ENCODE measurements at regions not wholly inside any gene's neighbourhood (a gene's known extent, or its start where the extent isn't known, plus 50 kb on each side); places are given as distances from the start of the nearest gene placed in this dataset.
A peak's percentile ranks its signal among the peaks of the same experiment; 100 is the strongest.

DNA sequence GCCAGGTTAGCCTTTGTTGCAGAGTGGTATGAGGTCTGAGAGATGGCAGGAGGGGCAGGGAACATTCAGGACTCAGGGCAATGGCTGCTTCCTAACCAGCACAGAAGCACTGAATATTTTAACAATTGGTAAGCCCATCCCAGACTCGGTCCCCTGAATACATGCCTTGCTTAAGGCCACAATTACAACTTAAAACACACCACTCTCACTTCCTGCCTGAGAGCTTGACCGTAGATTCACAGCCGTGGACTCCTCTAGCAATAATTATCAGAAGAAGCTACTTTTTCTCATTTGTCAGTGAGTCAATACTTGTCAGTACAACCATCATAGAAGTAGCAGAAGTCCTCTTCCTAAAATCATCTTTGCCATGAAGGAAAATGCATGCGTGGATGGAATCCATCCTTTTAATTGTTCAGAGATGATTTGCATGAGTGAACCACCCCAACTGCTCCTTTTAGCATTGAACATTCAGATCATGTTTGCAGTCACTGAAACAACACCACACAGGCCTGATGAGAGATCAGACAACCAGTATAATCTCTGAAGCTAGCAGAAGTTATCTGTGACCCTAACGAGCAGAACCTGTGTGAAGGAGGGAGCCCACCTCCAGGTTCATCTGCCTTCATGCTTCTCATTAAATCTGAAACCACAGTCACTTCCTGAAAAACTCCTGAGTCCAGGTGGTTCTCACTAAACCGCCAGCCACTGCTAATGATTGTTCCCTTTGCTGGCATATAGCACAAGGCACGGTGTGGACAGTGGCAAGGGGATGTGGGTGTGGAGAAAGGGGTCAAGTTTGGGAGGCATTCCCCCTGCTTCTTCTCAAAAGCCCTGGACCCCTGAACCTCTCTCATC lies 333.9 kb upstream of the CNR1 start:
- TF ChIP-seq, protein P1, sequence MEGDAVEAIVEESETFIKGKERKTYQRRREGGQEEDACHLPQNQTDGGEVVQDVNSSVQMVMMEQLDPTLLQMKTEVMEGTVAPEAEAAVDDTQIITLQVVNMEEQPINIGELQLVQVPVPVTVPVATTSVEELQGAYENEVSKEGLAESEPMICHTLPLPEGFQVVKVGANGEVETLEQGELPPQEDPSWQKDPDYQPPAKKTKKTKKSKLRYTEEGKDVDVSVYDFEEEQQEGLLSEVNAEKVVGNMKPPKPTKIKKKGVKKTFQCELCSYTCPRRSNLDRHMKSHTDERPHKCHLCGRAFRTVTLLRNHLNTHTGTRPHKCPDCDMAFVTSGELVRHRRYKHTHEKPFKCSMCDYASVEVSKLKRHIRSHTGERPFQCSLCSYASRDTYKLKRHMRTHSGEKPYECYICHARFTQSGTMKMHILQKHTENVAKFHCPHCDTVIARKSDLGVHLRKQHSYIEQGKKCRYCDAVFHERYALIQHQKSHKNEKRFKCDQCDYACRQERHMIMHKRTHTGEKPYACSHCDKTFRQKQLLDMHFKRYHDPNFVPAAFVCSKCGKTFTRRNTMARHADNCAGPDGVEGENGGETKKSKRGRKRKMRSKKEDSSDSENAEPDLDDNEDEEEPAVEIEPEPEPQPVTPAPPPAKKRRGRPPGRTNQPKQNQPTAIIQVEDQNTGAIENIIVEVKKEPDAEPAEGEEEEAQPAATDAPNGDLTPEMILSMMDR (IDR thresholded peaks at IDR 0.05) = no peak

DNA sequence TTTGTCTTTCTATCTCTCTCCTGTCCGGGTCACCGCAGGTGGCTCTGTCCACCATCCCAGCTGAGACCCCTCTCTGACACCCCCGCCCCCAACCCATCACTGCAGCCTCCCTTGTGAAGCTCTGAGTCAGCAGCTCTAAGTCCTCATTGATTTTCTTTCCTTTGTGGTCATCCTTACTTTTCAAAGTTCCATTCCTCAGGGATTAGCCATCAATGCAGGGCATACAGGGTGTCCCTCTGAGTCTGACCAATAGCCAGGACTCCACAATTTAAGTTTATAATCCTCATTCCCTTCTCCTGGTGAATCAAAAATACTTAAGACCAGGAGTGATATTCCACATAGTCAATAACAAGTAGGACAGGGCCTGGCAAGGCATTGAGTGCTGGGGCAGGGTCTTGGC lies 333.3 kb upstream of the CNR1 start:
- TF ChIP-seq, protein P1 (IDR thresholded peaks at IDR 0.05) = no peak

DNA sequence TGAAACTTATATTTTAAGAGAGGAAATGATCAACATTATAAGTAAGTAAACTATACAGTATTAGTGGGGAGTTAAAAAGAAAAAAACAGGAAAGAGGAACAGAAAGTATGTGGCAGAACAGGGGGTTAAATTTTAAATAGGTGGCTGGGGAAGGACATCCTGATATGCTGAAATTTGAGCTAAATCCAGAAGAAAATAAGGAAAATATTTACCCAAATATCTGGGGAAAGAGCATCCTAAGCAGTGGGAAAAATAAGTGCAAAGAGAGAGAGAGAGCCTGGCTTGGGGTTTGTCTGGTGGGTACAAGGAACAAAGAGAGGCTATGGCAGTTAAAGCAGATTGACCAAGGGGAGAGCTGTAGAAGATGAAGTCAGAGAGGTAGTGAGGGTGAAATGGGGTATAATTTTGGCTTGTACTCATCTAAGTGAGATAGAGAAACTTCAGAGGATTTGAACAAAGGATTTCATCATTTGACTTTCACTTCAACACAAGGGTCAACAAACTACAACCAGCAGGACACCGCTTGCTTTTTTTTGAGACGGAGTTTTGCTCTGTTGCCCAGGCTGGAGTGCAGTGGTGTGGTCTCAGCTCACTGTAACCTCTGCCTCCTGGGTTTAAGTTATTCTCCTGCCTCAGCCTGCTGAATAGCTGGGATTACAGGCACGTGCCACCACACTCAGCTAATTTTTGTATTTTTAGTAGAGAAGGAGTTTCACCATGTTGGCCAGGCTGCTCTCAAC lies 328.4 kb upstream of the CNR1 start:
- TF ChIP-seq, protein P1 (IDR thresholded peaks at IDR 0.05) = no peak

DNA sequence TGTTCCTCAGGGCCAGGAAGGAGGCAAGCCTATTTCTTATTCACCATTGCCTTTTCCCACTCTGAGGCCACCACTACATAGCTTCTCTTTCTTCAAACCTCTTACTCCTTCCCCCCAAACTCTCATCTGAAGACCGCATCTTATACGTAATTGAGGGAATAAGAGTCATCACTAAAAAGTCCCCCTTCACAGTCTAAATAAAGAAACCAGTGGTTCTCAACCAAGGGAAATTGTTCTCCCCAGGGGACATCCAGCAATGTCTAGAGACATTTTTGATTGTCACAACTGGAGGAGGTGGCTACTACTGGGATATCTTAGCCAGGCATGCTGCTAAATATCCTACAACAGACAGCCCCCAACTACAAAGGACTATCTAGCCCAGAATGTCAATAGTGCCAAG lies 327.6 kb upstream of the CNR1 start:
- TF ChIP-seq, protein P1 (IDR thresholded peaks at IDR 0.05) = no peak

DNA sequence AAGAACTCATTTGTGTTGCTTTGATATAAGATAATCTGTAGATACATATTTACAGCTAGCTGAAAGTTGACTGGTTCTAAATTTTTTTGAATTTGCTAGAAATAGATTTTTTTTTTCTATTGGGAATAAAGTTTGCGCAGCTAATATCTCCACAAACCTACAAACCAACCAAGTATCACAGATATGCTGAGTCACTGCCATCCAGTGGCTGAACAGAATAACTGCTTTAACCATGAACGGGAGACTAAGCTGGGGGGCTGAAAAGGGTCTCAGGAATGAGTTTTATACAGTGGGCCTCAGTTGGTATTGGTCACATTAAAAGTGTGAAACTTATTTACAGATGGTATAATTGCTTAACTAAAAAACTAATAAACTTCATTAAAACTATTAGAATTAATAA lies 326.7 kb upstream of the CNR1 start:
- TF ChIP-seq, protein P1 (IDR thresholded peaks at IDR 0.05) = peak; percentile 32; the same call in 1 of the 2 replicates

DNA sequence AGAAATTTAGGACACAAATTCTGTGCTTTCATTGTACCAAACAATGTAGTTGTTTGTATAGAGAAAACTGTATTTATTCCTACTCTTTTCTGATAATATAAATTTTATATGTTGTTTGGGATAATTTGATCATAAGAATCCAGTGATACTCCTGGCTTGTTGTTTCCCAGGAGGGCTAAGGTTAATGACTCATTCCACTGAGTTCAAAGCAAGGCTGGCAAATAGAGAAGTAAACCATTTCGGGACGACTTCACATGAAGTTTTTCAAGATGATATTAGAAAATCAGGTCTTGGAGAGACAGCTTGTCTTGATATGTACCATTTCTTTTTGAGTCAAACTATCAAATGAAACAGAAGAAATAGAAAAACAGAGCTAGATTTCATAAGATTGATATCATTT lies 326.1 kb upstream of the CNR1 start:
- TF ChIP-seq, protein P1 (IDR thresholded peaks at IDR 0.05) = no peak

DNA sequence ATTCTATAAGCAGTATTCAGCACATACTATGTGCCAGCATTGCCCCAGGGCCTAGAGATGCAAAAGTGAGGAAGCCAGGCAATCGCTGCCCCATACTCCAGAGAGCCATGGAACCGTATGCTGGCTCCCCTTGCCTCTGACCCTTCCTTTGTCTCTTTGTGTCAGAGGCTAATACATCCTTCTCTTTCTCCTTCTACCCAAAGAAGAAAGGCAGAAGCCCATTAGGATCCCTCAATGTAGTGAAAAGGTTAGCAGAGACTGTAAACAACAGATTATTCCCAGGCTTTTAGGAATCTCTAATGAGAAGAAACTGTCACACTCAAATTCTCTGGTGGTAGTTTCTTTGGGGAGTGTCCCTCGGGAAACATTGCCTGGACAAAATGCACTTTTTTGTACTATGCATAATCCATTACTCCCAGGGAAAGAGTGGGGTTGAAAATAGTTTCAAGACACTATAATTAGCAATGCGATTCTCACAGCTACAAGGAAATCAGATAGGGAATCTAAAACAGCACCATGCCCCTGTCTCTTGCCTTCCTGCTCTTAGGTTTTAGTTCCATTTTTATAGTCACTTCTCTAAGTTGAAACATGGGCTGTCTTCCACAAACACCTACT lies 325.2 kb upstream of the CNR1 start:
- TF ChIP-seq, protein P1 (IDR thresholded peaks at IDR 0.05) = no peak
